Aorta (tissue), 5 donors: ENCODE measurements at regions not wholly inside any gene's neighbourhood (a gene's known extent, or its start where the extent isn't known, plus 50 kb on each side); places are given as distances from the start of the nearest gene placed in this dataset.
A peak's percentile ranks its signal among the peaks of the same experiment; 100 is the strongest.

Source experiments
- ATAC-seq: fragments of 200-7000 bp; cut with Tn5 transposase; one replicate; pipeline ENCODE4 v1.9.1; 2022; ENCODE audit warnings: moderate library complexity; ENCODE audit not compliant: low FRiP score
- DNase-seq, 2 donors: peaks; one replicate each; pipeline ENCODE4 v3.0.0-alpha.2; 2020
- H3K27ac ChIP-seq, 2 donors: one replicate each; pipeline ENCODE4 v1.5.1; 2013; ENCODE audit warnings: low read length in 2 of 2, mild to moderate bottlenecking in 2 of 2, moderate library complexity in 2 of 2, control low read depth in 1 of 2, inconsistent platforms in 1 of 2, low read depth in 1 of 2
- H3K27me3 ChIP-seq, 2 donors: one replicate each; pipeline ENCODE4 v1.6.1; 2013; ENCODE audit warnings: control low read depth in 1 of 2, low read length in 1 of 2, mild to moderate bottlenecking in 1 of 2, moderate library complexity in 1 of 2; ENCODE audit not compliant: insufficient read depth in 2 of 2, control insufficient read depth in 1 of 2
- H3K36me3 ChIP-seq, 2 donors: one replicate each; pipeline ENCODE4 v1.6.1; 2013; ENCODE audit warnings: control low read depth in 1 of 2, low read length in 1 of 2, mild to moderate bottlenecking in 1 of 2; ENCODE audit not compliant: insufficient read depth in 2 of 2, control insufficient read depth in 1 of 2
- H3K4me1 ChIP-seq, 2 donors: one replicate each; pipeline ENCODE4 v1.6.1; 2013; ENCODE audit warnings: low read length in 2 of 2, control low read depth in 1 of 2, mild to moderate bottlenecking in 1 of 2, moderate library complexity in 1 of 2; ENCODE audit not compliant: insufficient read depth in 2 of 2, control insufficient read depth in 1 of 2
- H3K4me3 ChIP-seq, 2 donors: one replicate each; pipeline ENCODE4 v1.5.1; 2013; ENCODE audit warnings: low read length in 2 of 2, control low read depth in 1 of 2, mild to moderate bottlenecking in 1 of 2
- H3K9me3 ChIP-seq: one replicate; pipeline ENCODE4 v1.6.1; 2013; ENCODE audit warnings: mild to moderate bottlenecking, low read length; ENCODE audit not compliant: control insufficient read depth
- WGBS, 2 donors: extraction: QIAGEN DNeasy Blood & Tissue Kit; methylation state at CpG; one replicate each; pipeline ENCODE4 v1.1.7; 2013; 5-methylcytosine and 5-hydroxymethylcytosine counted together
- intact Hi-C, 2 donors: fragments of 100-400 bp; cut with DNase I; formaldehyde crosslinking; loops; one replicate each; pipeline versions ENCODE4 v1.14.2 to v1.15.0; 2022
- donor health status: healthy with polysubstance abuse.
- donor health status: Bipolar disorder and iron deficiency.
- donor health status: DM: no; HTN: no; CAD: no.
- donor health status: DM: no; HTN: no; CAD: no.
- donor health status: DM: yes; HTN: yes; CAD: no.

GRCh38 chr9:103397868-103398600, 402.9 kb downstream of the CYLC2 start:
- ATAC-seq (peak; percentile 59), DNase-seq (no peak)
- Histone ChIP-seq H3K4me1 (no peaks in the 10 kb centered on the region), H3K4me3 (no peak overlapping the region), H3K27me3 (no peaks in the 10 kb centered on the region), H3K27ac (no peak overlapping the region), H3K36me3 (no peaks in the 10 kb centered on the region), H3K9me3 (no peaks in the 10 kb centered on the region)
- WGBS, 2 donors = 77 to 83% methylated on average over 5 of the region's 5 CpGs
- intact Hi-C loops = loop anchor here in 1 of 2 donors (10.0 kb wide), 1 partner anchor 697 kb away; the partner anchor contains the start of gene SMC2

DNA sequence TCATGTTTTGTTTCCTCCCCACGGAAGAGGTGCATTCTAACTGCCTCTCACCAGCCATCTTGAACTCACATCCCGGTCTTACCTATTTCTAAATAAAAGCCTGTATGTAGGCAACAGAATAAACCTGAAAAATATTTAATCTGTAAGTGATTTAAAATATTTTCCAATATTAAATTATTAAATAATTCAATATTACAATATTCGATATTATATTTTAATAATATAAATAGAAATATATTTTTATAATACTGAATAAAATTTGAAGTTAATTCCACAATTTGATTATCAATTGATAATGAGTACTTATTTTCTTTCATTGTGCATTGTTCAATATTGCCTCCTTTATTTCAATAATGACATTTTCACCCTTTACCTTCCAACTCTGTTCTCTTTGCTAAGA, 404.4 kb downstream of the CYLC2 start:
- Histone ChIP-seq H3K36me3 (no peaks in the 10 kb centered on the region), H3K4me3 (no peak overlapping the region), H3K4me1 (no peaks in the 10 kb centered on the region), H3K27me3 (no peaks in the 10 kb centered on the region), H3K9me3 (no peaks in the 10 kb centered on the region), H3K27ac (no peak overlapping the region)
- ATAC-seq (no peak), DNase-seq (no peak)
- intact Hi-C loops = loop anchor here in 1 of 2 donors (10.0 kb wide), 1 partner anchor 695 kb away; the partner anchor contains the start of gene SMC2
- WGBS, 2 donors = 95 to 99% methylated on average over 3 of the region's 3 CpGs

GRCh38 chr9:103407260-103407659, 412.1 kb downstream of the CYLC2 start:
- ATAC-seq (no peak), DNase-seq (no peak)
- Histone ChIP-seq H3K27me3 (no peaks in the 10 kb centered on the region), H3K36me3 (no peaks in the 10 kb centered on the region), H3K27ac (no peak overlapping the region), H3K9me3 (no peaks in the 10 kb centered on the region), H3K4me3 (no peak overlapping the region), H3K4me1 (no peaks in the 10 kb centered on the region)
- intact Hi-C loops = no loop called here
- 95 to 100% methylated on average over 1 of the region's 1 CpG for WGBS, 2 donors

- intact Hi-C loops = no loop called here
- no peak overlapping the region for H3K27ac ChIP-seq
- 3 to 8% methylated on average over 4 of the region's 4 CpGs for WGBS, 2 donors
Observed at GRCh38 chr9:103410059-103410458, 414.9 kb downstream of the CYLC2 start.

DNA sequence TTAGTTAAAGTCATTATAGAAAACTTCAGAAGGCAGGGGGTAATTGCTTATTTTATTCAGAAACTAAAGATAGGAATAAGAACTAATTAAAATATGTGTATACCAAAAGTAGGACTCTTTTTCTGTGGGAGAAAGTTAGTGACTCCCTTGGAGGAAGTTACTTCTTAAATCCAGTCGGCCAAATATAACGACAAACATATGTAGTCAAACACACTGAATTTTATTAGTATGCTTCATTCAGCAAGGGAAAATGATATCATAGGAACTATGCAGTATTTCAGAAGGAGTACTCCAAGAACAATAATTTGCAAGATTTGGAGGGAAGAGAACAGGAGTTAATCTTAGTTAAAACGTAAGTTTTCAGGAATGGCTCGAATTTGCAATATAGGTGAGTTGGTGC, 432.6 kb downstream of the CYLC2 start:
- Histone ChIP-seq H3K27ac (no peak overlapping the region), H3K4me3 (no peak overlapping the region), H3K9me3 (no peaks in the 10 kb centered on the region), H3K36me3 (no peaks in the 10 kb centered on the region), H3K27me3 (no peaks in the 10 kb centered on the region), H3K4me1 (no peaks in the 10 kb centered on the region)
- ATAC-seq = no peak
- intact Hi-C loops = no loop called here
- WGBS, 2 donors = 33 to 48% methylated on average over 4 of the region's 4 CpGs
- DNase-seq = no peak

More at GRCh38 chr9:103410059-103410458, 414.9 kb downstream of the CYLC2 start:
- H3K36me3 ChIP-seq = no peaks in the 10 kb centered on the region
- H3K4me1 ChIP-seq = no peaks in the 10 kb centered on the region
- no peak overlapping the region for H3K4me3 ChIP-seq
- ATAC-seq = no peak
- no peaks in the 10 kb centered on the region for H3K9me3 ChIP-seq
- no peak for DNase-seq
- H3K27me3 ChIP-seq = no peaks in the 10 kb centered on the region

DNA sequence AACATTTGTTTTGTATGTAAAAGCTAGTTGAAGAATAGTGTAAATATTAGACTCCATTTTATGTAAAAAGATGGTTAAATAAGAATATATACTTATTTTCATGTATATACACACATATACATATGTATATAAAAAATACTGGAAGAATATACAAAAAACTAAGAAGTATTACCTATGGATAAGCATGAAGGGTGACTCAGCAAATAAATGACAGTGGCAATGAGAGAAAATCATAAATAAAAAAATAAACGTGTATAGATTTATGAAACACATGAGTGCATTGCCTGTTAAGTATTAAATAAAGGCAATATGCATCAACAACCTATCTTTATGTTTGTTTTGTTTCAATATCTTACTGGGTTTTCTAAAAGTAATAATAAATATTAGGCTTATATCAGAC, 435.3 kb downstream of the CYLC2 start:
- no peaks in the 10 kb centered on the region for H3K36me3 ChIP-seq
- no peaks in the 10 kb centered on the region for H3K27me3 ChIP-seq
- H3K4me1 ChIP-seq = no peaks in the 10 kb centered on the region
- intact Hi-C loops = no loop called here
- ATAC-seq (no peak), DNase-seq (no peak)
- WGBS, 2 donors = 67 to 69% methylated on average over 1 of the region's 1 CpG
- H3K9me3 ChIP-seq = no peaks in the 10 kb centered on the region
- no peak overlapping the region for H3K4me3 ChIP-seq
- no peak overlapping the region for H3K27ac ChIP-seq

GRCh38 chr9:103431809-103432208, 436.7 kb downstream of the CYLC2 start:
- no peaks in the 10 kb centered on the region for H3K27me3 ChIP-seq
- intact Hi-C loops = no loop called here
- no peak for DNase-seq
- H3K9me3 ChIP-seq = no peaks in the 10 kb centered on the region
- H3K4me1 ChIP-seq = no peaks in the 10 kb centered on the region
- H3K27ac ChIP-seq = no peak overlapping the region
- no peak overlapping the region for H3K4me3 ChIP-seq
- no peaks in the 10 kb centered on the region for H3K36me3 ChIP-seq
- ATAC-seq = no peak

GRCh38 chr9:103444176-103444575, 449.0 kb downstream of the CYLC2 start:
- WGBS, 2 donors = 54 to 62% methylated on average over 2 of the region's 2 CpGs
- no peak overlapping the region for H3K4me3 ChIP-seq
- H3K9me3 ChIP-seq = peaks cover 2% of the 10 kb centered on the region
- ATAC-seq = no peak
- H3K27me3 ChIP-seq = no peaks in the 10 kb centered on the region
- no peaks in the 10 kb centered on the region for H3K36me3 ChIP-seq
- no peak overlapping the region for H3K27ac ChIP-seq
- intact Hi-C loops = no loop called here
- no peaks in the 10 kb centered on the region for H3K4me1 ChIP-seq
- no peak for DNase-seq

GRCh38 chr9:103458826-103459225, 463.7 kb downstream of the CYLC2 start:
- no peak overlapping the region for H3K4me3 ChIP-seq
- intact Hi-C loops = no loop called here
- 46 to 60% methylated on average over 2 of the region's 2 CpGs for WGBS, 2 donors
- H3K9me3 ChIP-seq = no peaks in the 10 kb centered on the region
- no peak for DNase-seq
- no peaks in the 10 kb centered on the region for H3K4me1 ChIP-seq
- no peak overlapping the region for H3K27ac ChIP-seq
- no peaks in the 10 kb centered on the region for H3K36me3 ChIP-seq
- ATAC-seq = no peak
- no peaks in the 10 kb centered on the region for H3K27me3 ChIP-seq
